Neuronal stem cell (in vitro differentiated cells): ENCODE measurements at regions not wholly inside any gene's neighbourhood (a gene's known extent, or its start where the extent isn't known, plus 50 kb on each side); places are given as distances from the start of the nearest gene placed in this dataset.

Experiments used
- DNase-seq: peaks from one replicate; pipeline ENCODE4 v3.0.0-alpha.2; 2013; ENCODE audit warnings: low spot score
- H2AFZ ChIP-seq: one replicate; pipeline ENCODE4 v1.6.1; 2013; ENCODE audit warnings: mild to moderate bottlenecking, low read length, inconsistent platforms
- H2AK5ac ChIP-seq: 2 replicates; pipeline ENCODE4 v1.6.1; 2013; ENCODE audit warnings: low read depth, mild to moderate bottlenecking, inconsistent platforms, low read length, moderate library complexity, mixed read lengths
- H2BK120ac ChIP-seq: 2 replicates; pipeline ENCODE4 v1.6.1; 2013; ENCODE audit warnings: low read depth, mild to moderate bottlenecking, inconsistent platforms, low read length, moderate library complexity, mixed read lengths
- H2BK12ac ChIP-seq: one replicate; pipeline ENCODE4 v1.6.1; 2013; ENCODE audit warnings: low read length, inconsistent platforms
- H2BK15ac ChIP-seq: 2 replicates; pipeline ENCODE4 v1.6.1; 2013; ENCODE audit warnings: mild to moderate bottlenecking, low read length, inconsistent platforms, mixed read lengths
- H2BK5ac ChIP-seq: one replicate; pipeline ENCODE4 v1.6.1; 2013; ENCODE audit warnings: inconsistent platforms, mild to moderate bottlenecking, low read length, moderate library complexity
- H3K14ac ChIP-seq: one replicate; pipeline ENCODE4 v1.6.1; 2013; ENCODE audit warnings: low read length, inconsistent platforms
- H3K18ac ChIP-seq: 2 replicates; pipeline ENCODE4 v1.6.1; 2013; ENCODE audit warnings: low read length, inconsistent platforms
- H3K23ac ChIP-seq: 2 replicates; pipeline ENCODE4 v1.6.1; 2013; ENCODE audit warnings: low read depth, mild to moderate bottlenecking, mixed read lengths, low read length, inconsistent platforms; ENCODE audit not compliant: poor library complexity
- H3K27ac ChIP-seq: replicated peaks from 3 replicates; pipeline ENCODE4 v1.5.1; 2013; ENCODE audit warnings: low read length, inconsistent platforms
- H3K27me3 ChIP-seq, 3 experiments: 2 replicates each; pipeline ENCODE4 v1.6.1; 2013; ENCODE audit warnings: low read length in 3 of 3, mild to moderate bottlenecking in 2 of 3, inconsistent platforms in 1 of 3, low read depth in 1 of 3, mixed read lengths in 1 of 3, moderate library complexity in 1 of 3; ENCODE audit not compliant: control insufficient read depth in 3 of 3, insufficient read depth in 3 of 3
- H3K36me3 ChIP-seq, 2 donors: replicated peaks in 1 of 2; 2 replicates each; pipeline ENCODE4 v1.6.1; 2013; ENCODE audit warnings: low read length in 2 of 2; ENCODE audit not compliant: control insufficient read depth in 2 of 2, insufficient read depth in 2 of 2
- H3K4ac ChIP-seq: 2 replicates; pipeline ENCODE4 v1.6.1; 2013; ENCODE audit warnings: inconsistent platforms, mild to moderate bottlenecking, low read length, moderate library complexity
- H3K4me1 ChIP-seq, 2 donors: 1 replicate in 1 of 2; 2 replicates in 1 of 2; pipeline ENCODE4 v1.6.1; 2013; ENCODE audit warnings: low read length in 2 of 2, low read depth in 1 of 2; ENCODE audit not compliant: control insufficient read depth in 2 of 2, insufficient read depth in 1 of 2
- H3K4me2 ChIP-seq: one replicate; pipeline ENCODE4 v1.6.1; 2013; ENCODE audit warnings: mild to moderate bottlenecking, low read length, inconsistent platforms; ENCODE audit not compliant: insufficient read depth, poor library complexity, severe bottlenecking
- H3K4me3 ChIP-seq, 2 donors: 2 replicates each; pipeline ENCODE4 v1.5.1; 2013; ENCODE audit warnings: low read length in 2 of 2, mild to moderate bottlenecking in 2 of 2, inconsistent platforms in 1 of 2, moderate library complexity in 1 of 2
- H3K79me1 ChIP-seq: one replicate; pipeline ENCODE4 v1.6.1; 2013; ENCODE audit warnings: low read depth, mild to moderate bottlenecking, inconsistent platforms, low read length, moderate library complexity
- H3K9ac ChIP-seq: one replicate; pipeline ENCODE4 v1.6.1; 2013; ENCODE audit warnings: mild to moderate bottlenecking, low read depth, low read length, inconsistent platforms; ENCODE audit not compliant: poor library complexity
- H3K9me3 ChIP-seq, 2 donors: replicated peaks in 1 of 2; 2 replicates each; pipeline versions ENCODE3 to v1.6.1; 2013; ENCODE audit warnings: low read length in 2 of 2, mild to moderate bottlenecking in 2 of 2, inconsistent platforms in 1 of 2, low read depth in 1 of 2, mixed read lengths in 1 of 2, moderate library complexity in 1 of 2; ENCODE audit not compliant: control insufficient read depth in 2 of 2, insufficient read depth in 1 of 2
- H4K8ac ChIP-seq: one replicate; pipeline ENCODE4 v1.6.1; 2013; ENCODE audit warnings: low read depth, mild to moderate bottlenecking, inconsistent platforms, low read length, moderate library complexity
- H4K91ac ChIP-seq: one replicate; pipeline ENCODE4 v1.6.1; 2013; ENCODE audit warnings: low read length, low read depth, mild to moderate bottlenecking, inconsistent platforms; ENCODE audit not compliant: poor library complexity
- WGBS, 2 donors: extraction: QIAGEN DNeasy Blood & Tissue Kit; methylation state at CpG; one replicate each; pipeline ENCODE4 v1.1.7; 2013; ENCODE audit warnings: missing lambda C conversion rate in 2 of 2, mixed read lengths in 1 of 2; ENCODE audit not compliant: insufficient read length in 2 of 2, insufficient replicate concordance in 1 of 2; ENCODE audit errors: extremely low coverage in 2 of 2; 5-methylcytosine and 5-hydroxymethylcytosine counted together

GRCh38 chr17:5976251-5976650 lies 93.9 kb upstream of the WSCD1 start:
- Histone ChIP-seq H3K14ac (no peak overlapping the region), H3K27ac (no peak overlapping the region), H3K9ac (no peak overlapping the region), H3K4ac (no peak overlapping the region), H3K18ac (no peak overlapping the region), H4K91ac (no peak overlapping the region), H2BK120ac (no peak overlapping the region), H4K8ac (no peak overlapping the region), H2AK5ac (no peak overlapping the region), H3K79me1 (no peaks in the 10 kb centered on the region), H2BK12ac (no peak overlapping the region), H3K9me3 (peaks cover 0 to 6% of the 10 kb centered on the region in 2 donors), H3K4me1 (peaks cover 0 to 2% of the 10 kb centered on the region in 2 donors), H2AFZ (no peak overlapping the region), H3K23ac (no peak overlapping the region), H3K4me2 (no peak overlapping the region), H3K4me3 (no peak overlapping the region), H2BK15ac (no peak overlapping the region), H3K27me3 (peaks cover 0 to 13% (median 0%) of the 10 kb centered on the region in 3 experiments), H2BK5ac (no peak overlapping the region), H3K36me3 (no peaks in the 10 kb centered on the region)
- no CpG with 5 or more reads among the region's 6 CpGs for WGBS, 2 donors
- no peak for DNase-seq

- H4K8ac ChIP-seq, result no peak overlapping the region
- no CpG with 5 or more reads among the region's 7 CpGs for WGBS, 2 donors
Measured at GRCh38 chr17:5978496-5978895, 91.7 kb upstream of the WSCD1 start.

GRCh38 chr17:5980941-5981340 lies 89.2 kb upstream of the WSCD1 start:
- Histone ChIP-seq H3K4ac (no peak overlapping the region), H3K79me1 (no peaks in the 10 kb centered on the region), H3K9ac (no peak overlapping the region), H4K8ac (no peak overlapping the region), H2BK12ac (no peak overlapping the region), H3K14ac (no peak overlapping the region), H3K23ac (no peak overlapping the region), H3K27ac (no peak overlapping the region), H2BK120ac (no peak overlapping the region), H2AFZ (no peak overlapping the region), H3K4me3 (no peak overlapping the region), H3K9me3 (peaks cover 0 to 2% of the 10 kb centered on the region in 2 donors), H3K4me2 (no peak overlapping the region), H2BK15ac (no peak overlapping the region), H4K91ac (no peak overlapping the region), H3K36me3 (no peaks in the 10 kb centered on the region), H2AK5ac (no peak overlapping the region), H2BK5ac (no peak overlapping the region), H3K27me3 (peaks cover 0 to 9% (median 0%) of the 10 kb centered on the region in 3 experiments), H3K18ac (no peak overlapping the region), H3K4me1 (no peaks in the 10 kb centered on the region)
- DNase-seq, result no peak
- WGBS, 2 donors, result no CpG with 5 or more reads among the region's 6 CpGs

More at GRCh38 chr17:5978496-5978895, 91.7 kb upstream of the WSCD1 start:
- Histone ChIP-seq H3K4me2 (no peak overlapping the region), H3K9me3 (peaks cover 0 to 5% of the 10 kb centered on the region in 2 donors), H3K36me3 (no peaks in the 10 kb centered on the region), H2BK12ac (no peak overlapping the region), H3K9ac (no peak overlapping the region), H4K91ac (no peak overlapping the region), H3K4me3 (no peak overlapping the region), H3K23ac (no peak overlapping the region), H3K27me3 (peaks cover 0 to 13% (median 0%) of the 10 kb centered on the region in 3 experiments), H2BK120ac (no peak overlapping the region), H2BK15ac (no peak overlapping the region), H2BK5ac (no peak overlapping the region), H3K14ac (no peak overlapping the region), H3K18ac (no peak overlapping the region), H3K4ac (no peak overlapping the region), H3K79me1 (no peaks in the 10 kb centered on the region), H2AFZ (no peak overlapping the region), H3K27ac (no peak overlapping the region), H2AK5ac (no peak overlapping the region), H3K4me1 (peaks cover 0 to 2% of the 10 kb centered on the region in 2 donors)
- no peak for DNase-seq

GRCh38 chr17:5986644-5987043 lies 83.5 kb upstream of the WSCD1 start:
- Histone ChIP-seq H3K27ac (no peak overlapping the region), H3K4ac (no peak overlapping the region), H2AK5ac (no peak overlapping the region), H2AFZ (no peak overlapping the region), H2BK5ac (no peak overlapping the region), H3K14ac (no peak overlapping the region), H2BK120ac (no peak overlapping the region), H3K9me3 (no peaks in the 10 kb centered on the region), H2BK15ac (no peak overlapping the region), H3K9ac (no peak overlapping the region), H4K91ac (no peak overlapping the region), H3K4me2 (no peak overlapping the region), H3K18ac (no peak overlapping the region), H3K4me3 (no peak overlapping the region), H3K36me3 (no peaks in the 10 kb centered on the region), H4K8ac (no peak overlapping the region), H2BK12ac (no peak overlapping the region), H3K79me1 (no peaks in the 10 kb centered on the region), H3K27me3 (peaks cover 0 to 7% (median 0%) of the 10 kb centered on the region in 3 experiments), H3K4me1 (no peaks in the 10 kb centered on the region), H3K23ac (no peak overlapping the region)
- DNase-seq, result no peak
- no CpG with 5 or more reads among the region's 2 CpGs for WGBS, 2 donors
